Ishikawa (cell line): ENCODE measurements at regions not wholly inside any gene's neighbourhood (a gene's known extent, or its start where the extent isn't known, plus 50 kb on each side); places are given as distances from the start of the nearest gene placed in this dataset.

ENCODE experiments used
- CEBPB ChIP-seq: IDR thresholded peaks from 2 replicates; pipeline ENCODE4 v1.6.1; 2012
- CREB1 ChIP-seq: IDR thresholded peaks from 2 replicates; pipeline ENCODE4 v1.6.1; 2012; ENCODE audit warnings: low read depth
- EP300 ChIP-seq: IDR thresholded peaks from 2 replicates; pipeline ENCODE4 v1.6.1; 2012; ENCODE audit warnings: borderline replicate concordance
- FOXM1 ChIP-seq: IDR thresholded peaks from 2 replicates; pipeline ENCODE4 v1.6.1; 2012; ENCODE audit warnings: low read depth, borderline replicate concordance
- MAX ChIP-seq: IDR thresholded peaks from 2 replicates; pipeline ENCODE4 v1.6.1; 2012
- NFIC ChIP-seq: IDR thresholded peaks from 2 replicates; pipeline ENCODE4 v1.6.1; 2012
- RAD21 ChIP-seq: IDR thresholded peaks from 2 replicates; pipeline ENCODE4 v1.6.1; 2012; ENCODE audit warnings: low read depth
- REST ChIP-seq: IDR thresholded peaks from 2 replicates; pipeline ENCODE4 v1.6.1; 2012; ENCODE audit warnings: low read depth, mild to moderate bottlenecking
- TAF1 ChIP-seq: IDR thresholded peaks from 2 replicates; pipeline ENCODE4 v1.6.1; 2012; ENCODE audit warnings: low read depth, mild to moderate bottlenecking
- USF1 ChIP-seq: IDR thresholded peaks from 2 replicates; pipeline ENCODE4 v1.6.1; 2012
- YY1 ChIP-seq: IDR thresholded peaks from 2 replicates; pipeline ENCODE4 v1.6.1; 2012; ENCODE audit warnings: low read depth

- TF ChIP-seq EP300 = no peak
- TF ChIP-seq YY1 = no peak
- TF ChIP-seq RAD21 = no peak
- TF ChIP-seq NFIC = no peak
- no peak for TF ChIP-seq MAX
- no peak for TF ChIP-seq CEBPB
- no peak for TF ChIP-seq CREB1
- TF ChIP-seq REST = no peak
- no peak for TF ChIP-seq USF1
- no peak for TF ChIP-seq TAF1
- no peak for TF ChIP-seq FOXM1
Observed at GRCh38 chr4:114335339-114335738, 263.3 kb upstream of the UGT8 start.
